ENCODE measurements at regions not wholly inside any gene's neighbourhood (a gene's known extent, or its start where the extent isn't known, plus 50 kb on each side); places are given as distances from the start of the nearest gene placed in this dataset.

GRCh38 chr6:167695831-167696230, 130.9 kb upstream of the AFDN start:
- TF ChIP-seq POLR2AphosphoS5 (IDR thresholded peaks at IDR 0.05; ENCODE audit: low read depth, low read length), result no peak
- TF ChIP-seq POLR2A (IDR thresholded peaks at IDR 0.05; ENCODE audit: low read depth, low read length), result no peak
- no peak for TF ChIP-seq TAF1 (IDR thresholded peaks at IDR 0.05; ENCODE audit: borderline replicate concordance, low read depth, low read length)
